ENCODE measurements at regions not wholly inside any gene's neighbourhood (a gene's known extent, or its start where the extent isn't known, plus 50 kb on each side); places are given as distances from the start of the nearest gene placed in this dataset.
A peak's percentile ranks its signal among the peaks of the same experiment; 100 is the strongest.

GRCh38 chr18:73240899-73241298 is 373.1 kb upstream of the NETO1 start:
- TF ChIP-seq CTCF (conservative IDR thresholded peaks at IDR 0.05 in 1 of 2, IDR thresholded peaks at IDR 0.05 in 1 of 2; ENCODE audit: low read depth in 1 of 2, low read length in 2 of 2) (no peak), EZH2 (IDR thresholded peaks at IDR 0.05; ENCODE audit: low read length, missing control alignments) (no peak)
- Histone ChIP-seq H3K27me3 (ENCODE audit: control insufficient read depth, insufficient read depth, low read length) (no peaks in the 10 kb centered on the region), H4K20me1 (ENCODE audit: control insufficient read depth, extremely low read depth, insufficient read depth, low read length) (no peaks in the 10 kb centered on the region), H3K79me2 (ENCODE audit: control insufficient read depth, insufficient read depth, low read length) (no peaks in the 10 kb centered on the region), H3K9ac (ENCODE audit: insufficient read depth, low read length) (no peak overlapping the region), H2AFZ (ENCODE audit: low read length) (no peak overlapping the region), H3K27ac (ENCODE audit: insufficient read depth, low read length) (no peak overlapping the region), H3K4me2 (ENCODE audit: extremely low read depth, insufficient read depth, low read length) (no peak overlapping the region), H3K4me1 (ENCODE audit: control insufficient read depth, extremely low read depth, insufficient read depth, low read length) (no peaks in the 10 kb centered on the region), H3K4me3 (replicated peaks in 1 of 4; ENCODE audit: control extremely low read depth in 1 of 4, insufficient read depth in 1 of 4, low read depth in 3 of 4, low read length in 4 of 4) (no peak overlapping the region), H3K36me3 (ENCODE audit: control insufficient read depth, insufficient read depth, low read length) (no peaks in the 10 kb centered on the region), H3K9me3 (ENCODE audit: control insufficient read depth, insufficient read depth, low read depth, low read length) (no peaks in the 10 kb centered on the region)
- no peak for DNase-seq (ENCODE audit: low read depth in 2 of 2)

GRCh38 chr18:73235921-73236320 is 368.1 kb upstream of the NETO1 start:
- Histone ChIP-seq H3K36me3 (ENCODE audit: control insufficient read depth, insufficient read depth, low read length) (no peaks in the 10 kb centered on the region), H3K27me3 (ENCODE audit: control insufficient read depth, insufficient read depth, low read length) (no peaks in the 10 kb centered on the region), H3K4me1 (ENCODE audit: control insufficient read depth, extremely low read depth, insufficient read depth, low read length) (no peaks in the 10 kb centered on the region), H3K4me3 (replicated peaks in 1 of 4; ENCODE audit: control extremely low read depth in 1 of 4, insufficient read depth in 1 of 4, low read depth in 3 of 4, low read length in 4 of 4) (no peak overlapping the region), H2AFZ (ENCODE audit: low read length) (no peak overlapping the region), H3K9me3 (ENCODE audit: control insufficient read depth, insufficient read depth, low read depth, low read length) (no peaks in the 10 kb centered on the region), H4K20me1 (ENCODE audit: control insufficient read depth, extremely low read depth, insufficient read depth, low read length) (no peaks in the 10 kb centered on the region), H3K79me2 (ENCODE audit: control insufficient read depth, insufficient read depth, low read length) (no peaks in the 10 kb centered on the region), H3K9ac (ENCODE audit: insufficient read depth, low read length) (no peak overlapping the region), H3K4me2 (ENCODE audit: extremely low read depth, insufficient read depth, low read length) (no peak overlapping the region), H3K27ac (ENCODE audit: insufficient read depth, low read length) (no peak overlapping the region)
- TF ChIP-seq EZH2 (IDR thresholded peaks at IDR 0.05; ENCODE audit: low read length, missing control alignments) (no peak), CTCF (conservative IDR thresholded peaks at IDR 0.05 in 1 of 2, IDR thresholded peaks at IDR 0.05 in 1 of 2; ENCODE audit: low read depth in 1 of 2, low read length in 2 of 2) (no peak)
- peak in 1 of 2 donors; percentile 8 for DNase-seq (ENCODE audit: low read depth in 2 of 2)

GRCh38 chr18:73235491-73235890 is 367.7 kb upstream of the NETO1 start:
- no peaks in the 10 kb centered on the region for H4K20me1 ChIP-seq (ENCODE audit: control insufficient read depth, extremely low read depth, insufficient read depth, low read length)
- no peak overlapping the region for H3K27ac ChIP-seq (ENCODE audit: insufficient read depth, low read length)
- no peaks in the 10 kb centered on the region for H3K27me3 ChIP-seq (ENCODE audit: control insufficient read depth, insufficient read depth, low read length)
- no peak overlapping the region for H3K9ac ChIP-seq (ENCODE audit: insufficient read depth, low read length)
- H2AFZ ChIP-seq (ENCODE audit: low read length), result no peak overlapping the region
- H3K9me3 ChIP-seq (ENCODE audit: control insufficient read depth, insufficient read depth, low read depth, low read length), result no peaks in the 10 kb centered on the region
- TF ChIP-seq CTCF (conservative IDR thresholded peaks at IDR 0.05 in 1 of 2, IDR thresholded peaks at IDR 0.05 in 1 of 2; ENCODE audit: low read depth in 1 of 2, low read length in 2 of 2) (no peak), EZH2 (IDR thresholded peaks at IDR 0.05; ENCODE audit: low read length, missing control alignments) (no peak)
- DNase-seq (ENCODE audit: low read depth in 2 of 2), result peak; percentile 40 to 98
- H3K4me2 ChIP-seq (ENCODE audit: extremely low read depth, insufficient read depth, low read length), result no peak overlapping the region
- no peaks in the 10 kb centered on the region for H3K36me3 ChIP-seq (ENCODE audit: control insufficient read depth, insufficient read depth, low read length)
- no peaks in the 10 kb centered on the region for H3K4me1 ChIP-seq (ENCODE audit: control insufficient read depth, extremely low read depth, insufficient read depth, low read length)
- no peaks in the 10 kb centered on the region for H3K79me2 ChIP-seq (ENCODE audit: control insufficient read depth, insufficient read depth, low read length)
- no peak overlapping the region for H3K4me3 ChIP-seq (replicated peaks in 1 of 4; ENCODE audit: control extremely low read depth in 1 of 4, insufficient read depth in 1 of 4, low read depth in 3 of 4, low read length in 4 of 4)

All from fibroblast of lung (primary cell).